CD4-positive, alpha-beta T cell treated with Interleukin-17A for 4 hours (primary cell): ENCODE measurements at regions not wholly inside any gene's neighbourhood (a gene's known extent, or its start where the extent isn't known, plus 50 kb on each side); places are given as distances from the start of the nearest gene placed in this dataset.

ENCODE experiments used
- DNase-seq: peaks from one replicate; pipeline ENCODE4 v3.0.0-alpha.2; 2020; ENCODE audit warnings: mixed read lengths

GRCh38 chr4:183763990-183764754 is 105.1 kb downstream of the TRAPPC11 start:
- no peak for DNase-seq

DNA sequence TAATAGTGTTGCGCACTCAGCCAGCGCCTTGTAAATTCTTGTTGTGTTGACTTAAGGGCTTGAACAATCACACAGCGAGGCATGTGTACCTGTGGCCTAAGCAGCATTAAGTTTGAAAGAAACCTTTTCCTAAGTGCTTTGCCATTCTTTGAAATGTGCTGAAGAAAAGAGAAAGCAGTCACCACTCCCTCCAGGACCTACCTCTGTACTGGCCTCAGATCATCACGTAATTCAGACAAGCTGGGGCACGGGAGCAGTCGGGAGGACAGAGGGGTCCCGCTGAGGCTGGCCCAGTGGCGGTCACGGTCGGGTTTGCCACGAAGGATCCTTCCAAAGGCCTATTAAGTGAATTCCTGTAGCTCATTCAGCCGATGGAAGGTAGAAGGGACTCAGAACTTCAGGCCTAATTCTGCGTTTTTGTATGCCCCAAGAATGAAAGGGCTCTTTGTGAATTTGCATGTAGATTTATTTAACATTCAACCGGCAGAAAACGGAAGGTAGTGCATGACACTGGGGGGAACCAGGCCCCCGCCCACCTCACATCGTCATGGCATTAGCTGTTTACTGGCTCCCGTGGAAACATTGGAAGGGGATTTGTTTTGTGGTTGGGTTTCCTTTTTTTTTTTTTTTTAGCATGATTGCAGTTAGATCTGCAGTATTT is 106.3 kb downstream of the TRAPPC11 start:
- no peak for DNase-seq

DNA sequence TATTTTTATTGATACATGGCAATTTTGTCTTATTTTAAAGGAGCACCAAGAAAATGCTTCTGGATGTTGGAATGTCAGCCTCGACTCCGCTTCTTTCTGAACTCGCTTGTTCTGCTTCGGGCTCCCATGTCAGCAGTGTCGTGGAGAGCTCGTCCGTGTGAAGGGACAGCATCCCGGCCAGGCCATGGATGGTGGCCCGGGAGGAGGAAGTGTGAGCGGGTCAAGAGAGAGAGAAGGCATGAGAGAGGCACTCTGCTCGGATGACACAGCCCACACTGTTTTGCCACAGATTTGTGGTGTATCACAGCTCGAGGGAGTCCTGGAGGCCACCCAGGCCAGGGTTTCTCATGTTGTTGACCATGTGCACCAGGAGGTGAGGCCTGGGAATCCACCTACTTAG is 107.0 kb downstream of the TRAPPC11 start:
- no peak for DNase-seq

DNA sequence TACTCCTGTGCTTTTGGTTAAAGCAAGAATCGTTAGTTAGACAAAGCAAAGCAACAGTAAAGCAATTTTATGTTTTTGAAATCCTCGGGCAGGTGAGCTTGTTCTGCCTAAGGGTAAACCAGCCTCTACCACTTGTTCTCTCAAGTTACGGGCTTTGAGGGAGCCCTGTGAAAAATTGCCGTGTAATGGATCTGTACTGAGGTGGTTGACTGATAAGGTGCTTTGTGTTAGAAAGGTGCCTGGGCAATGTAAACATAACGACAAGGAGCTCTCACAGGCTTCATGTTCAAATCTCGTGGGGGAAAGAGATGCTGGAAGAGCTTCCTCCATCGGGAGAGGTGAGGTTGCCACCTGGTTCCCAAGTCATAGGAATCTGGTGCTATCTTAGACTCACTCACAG is 111.8 kb downstream of the TRAPPC11 start:
- no peak for DNase-seq

- no peak for DNase-seq
These were observed 113.3 kb downstream of the TRAPPC11 start for GRCh38 chr4:183772361-183772760.

GRCh38 chr4:183773790-183774189 is 114.7 kb downstream of the TRAPPC11 start:
- DNase-seq: no peak

- DNase-seq: no peak
These were observed 121.8 kb upstream of the STOX2 start for GRCh38 chr4:183783306-183783705.

DNA sequence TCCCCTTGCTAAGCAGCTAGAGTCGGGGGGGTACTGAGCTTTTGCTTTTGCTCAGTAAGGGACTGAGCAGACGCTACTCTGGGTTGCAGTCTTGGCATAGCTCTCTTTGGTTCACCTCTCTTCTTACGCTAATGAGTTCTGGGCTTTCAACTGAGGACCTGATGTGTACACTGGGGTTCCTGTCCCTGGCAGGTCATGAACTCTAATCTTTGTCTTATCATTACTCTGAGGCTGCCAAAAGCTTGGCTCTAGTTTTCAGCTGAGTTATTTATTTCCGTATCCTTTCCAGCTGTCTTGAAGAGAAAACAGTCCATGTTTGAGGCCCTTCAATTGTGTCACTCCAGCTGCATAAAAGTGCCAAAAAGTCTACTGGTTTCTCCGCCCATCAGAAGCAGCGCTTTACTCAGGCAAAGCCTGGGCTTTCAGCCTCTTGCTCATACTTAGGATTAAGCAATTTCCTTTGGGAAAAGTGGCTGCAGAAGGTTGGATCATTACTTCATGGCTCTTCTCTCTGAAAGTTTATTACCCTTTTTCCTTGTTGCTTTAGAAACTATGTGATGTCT is 121.0 kb upstream of the STOX2 start:
- DNase-seq: no peak

DNA sequence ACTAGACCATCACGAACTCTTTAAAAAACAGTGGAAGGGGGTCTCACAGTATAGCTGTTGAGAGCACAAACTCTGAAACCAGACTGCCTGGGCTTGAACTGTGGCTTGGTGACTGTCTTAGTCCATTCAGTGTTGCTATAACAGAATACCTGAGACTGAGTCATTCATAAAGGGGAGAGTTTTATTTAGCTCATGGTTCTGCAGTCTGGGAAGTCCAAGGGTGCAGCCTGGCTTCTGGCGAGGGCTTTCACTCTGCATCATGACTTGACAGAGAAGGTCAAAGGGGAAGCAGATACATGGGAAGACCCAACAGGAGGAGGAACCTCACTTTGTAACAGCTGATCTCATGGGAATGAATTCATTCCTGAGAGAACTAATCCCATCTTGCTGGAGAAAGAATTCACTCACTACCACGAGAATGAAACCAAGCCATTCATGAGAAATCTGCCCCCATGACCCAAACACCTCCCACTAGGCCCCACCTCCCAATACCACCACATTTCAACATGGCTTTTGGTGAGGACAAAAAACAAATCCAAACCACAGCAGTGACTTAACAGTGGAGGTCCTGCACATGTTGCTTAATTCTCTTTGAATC is 116.7 kb upstream of the STOX2 start:
- no peak for DNase-seq

DNA sequence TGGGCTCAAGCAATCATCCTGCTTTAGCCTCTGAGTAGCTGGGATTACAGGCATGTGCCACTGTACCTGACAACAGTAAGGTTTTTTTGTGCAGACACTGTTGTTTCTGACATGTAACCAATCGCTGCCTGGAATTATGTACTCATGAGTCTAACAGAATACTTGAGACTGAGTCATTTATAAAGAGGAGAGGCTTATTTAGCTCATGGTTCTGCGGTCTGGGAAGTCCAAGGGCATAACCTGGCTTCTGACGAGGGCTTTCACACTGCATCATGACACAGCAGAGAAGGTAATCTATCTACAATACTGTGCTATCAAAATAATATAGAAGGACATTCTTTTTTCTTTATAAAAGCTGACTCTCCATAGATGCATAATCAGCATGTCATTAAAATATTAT is 115.5 kb upstream of the STOX2 start:
- DNase-seq: no peak

DNA sequence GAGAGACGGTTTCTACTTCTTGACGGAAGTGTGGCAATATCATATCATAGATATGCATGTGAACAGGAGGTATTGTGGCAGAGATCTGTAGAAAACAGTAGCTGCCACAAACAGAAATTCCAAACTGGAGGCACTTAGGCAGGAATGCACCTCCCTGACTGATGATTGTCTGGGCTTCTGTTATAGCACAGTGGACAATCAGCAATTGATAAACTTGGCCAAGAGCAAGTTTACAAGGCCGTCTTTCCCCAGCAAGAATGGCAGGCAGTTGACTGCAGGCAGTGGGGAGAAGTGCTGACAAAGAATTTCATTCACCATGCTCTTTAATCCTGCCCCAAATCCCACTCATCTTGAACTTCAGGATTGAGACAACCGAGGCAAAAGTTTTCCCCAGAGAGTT is 114.4 kb upstream of the STOX2 start:
- no peak for DNase-seq

DNA sequence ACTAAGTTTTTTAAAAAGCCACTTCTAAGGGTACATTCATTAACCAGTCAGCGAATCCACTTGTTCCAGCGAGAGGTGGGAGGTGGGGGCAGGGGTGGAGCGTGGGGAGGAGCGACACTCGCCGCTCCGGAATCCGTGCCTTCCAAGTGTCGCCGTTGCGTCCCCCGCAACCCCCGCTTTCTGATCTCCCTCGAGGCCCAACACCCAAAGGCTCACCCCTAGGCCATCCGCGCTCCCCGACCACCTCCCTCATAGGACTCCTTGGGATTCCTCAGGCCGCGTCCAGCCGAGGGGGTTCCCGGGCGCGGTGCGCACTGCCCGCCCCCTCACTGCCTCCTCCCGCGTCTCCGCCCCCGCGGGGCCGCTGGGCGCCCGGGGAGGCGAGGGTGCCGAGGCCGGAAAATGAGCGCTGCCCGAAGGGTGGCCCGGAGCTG is 108.1 kb upstream of the STOX2 start:
- no peak for DNase-seq

DNA sequence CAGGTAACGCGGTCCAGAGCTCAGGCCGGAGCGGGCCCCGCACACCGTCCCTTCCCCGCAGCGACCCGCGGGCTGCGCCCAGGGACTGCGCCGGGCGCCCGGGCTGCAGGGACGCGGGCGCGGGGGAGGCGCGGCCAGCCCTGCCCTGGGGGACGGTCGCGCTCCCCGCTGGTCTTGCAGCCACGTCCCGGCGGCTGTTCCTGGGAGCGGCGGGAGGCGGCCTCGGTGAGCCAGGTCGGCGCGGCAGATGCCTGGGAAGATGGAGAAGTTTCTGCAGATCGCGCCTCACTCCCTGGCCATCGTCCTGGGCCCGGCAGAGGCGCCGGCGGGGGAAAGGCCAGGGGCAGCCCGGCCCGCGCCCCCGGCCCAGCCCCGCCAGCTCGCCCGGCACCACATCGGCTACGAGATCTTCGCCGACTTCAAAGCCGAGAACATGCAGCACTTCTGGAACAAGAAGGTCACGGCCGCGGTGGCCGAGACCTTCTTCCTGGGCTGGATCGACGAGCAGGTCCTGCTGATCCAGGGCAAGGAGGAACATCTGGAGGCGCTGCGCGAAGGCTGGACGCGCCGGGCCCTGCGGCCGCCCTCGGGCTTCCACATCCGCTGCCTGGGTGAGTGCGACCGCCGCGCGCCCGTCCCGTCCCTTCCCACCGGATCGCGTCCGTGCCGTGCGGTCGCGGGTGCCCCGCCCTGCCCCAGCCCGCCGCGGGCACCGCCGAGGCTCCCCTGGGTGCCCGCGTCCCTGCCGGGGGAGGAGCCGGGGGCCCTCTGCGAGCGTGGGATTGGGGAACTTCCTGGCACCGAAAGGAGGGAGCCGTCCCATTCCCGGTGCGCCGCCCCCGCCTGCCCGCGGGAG is 107.4 kb upstream of the STOX2 start:
- no peak for DNase-seq

DNA sequence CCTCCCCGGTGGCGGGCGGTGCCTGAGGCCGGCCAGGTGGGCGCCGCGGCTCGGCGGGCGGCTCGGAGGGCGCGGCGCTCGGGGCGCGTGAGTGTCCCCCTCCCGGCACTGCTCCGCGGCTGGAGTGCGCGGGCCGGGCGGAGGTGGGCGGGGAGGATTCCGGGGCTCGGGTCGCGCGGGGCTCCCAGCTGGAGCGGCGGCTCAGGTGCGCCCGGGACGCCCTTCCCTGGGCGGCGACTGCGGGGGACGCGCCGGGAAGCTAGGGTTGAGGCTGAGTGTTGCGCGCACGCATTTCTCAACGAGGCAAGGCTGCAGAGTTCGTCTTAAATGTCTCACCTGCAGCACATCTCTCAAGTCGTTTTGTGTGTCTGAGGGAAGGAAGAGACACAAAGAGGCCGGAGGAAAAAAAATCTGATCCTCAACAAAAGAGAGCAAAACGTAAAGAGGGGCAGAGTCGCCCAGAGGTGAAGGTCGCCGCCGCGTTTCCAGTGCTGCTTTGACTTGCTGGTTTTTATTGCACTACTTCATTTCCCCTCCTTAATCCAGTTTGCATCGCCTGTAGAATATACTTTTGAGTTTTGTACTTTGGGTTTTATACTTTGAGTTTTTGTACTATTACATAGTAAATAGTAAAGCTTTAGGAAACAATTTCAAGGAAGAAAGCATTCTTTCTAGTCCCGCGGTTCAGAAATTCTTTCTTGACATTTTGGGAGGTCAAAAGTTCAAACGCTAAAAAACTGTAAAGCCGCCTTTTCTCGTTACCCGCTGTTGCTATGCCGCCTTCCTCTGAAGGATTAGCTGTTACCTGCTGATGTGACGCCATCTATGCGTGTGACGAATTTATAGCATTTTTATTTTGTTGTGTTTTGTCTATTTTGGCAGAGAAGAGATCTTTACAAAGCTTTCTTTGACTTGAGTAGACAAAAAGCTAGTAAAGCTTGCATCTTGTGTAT is 106.5 kb upstream of the STOX2 start:
- no peak for DNase-seq

DNA sequence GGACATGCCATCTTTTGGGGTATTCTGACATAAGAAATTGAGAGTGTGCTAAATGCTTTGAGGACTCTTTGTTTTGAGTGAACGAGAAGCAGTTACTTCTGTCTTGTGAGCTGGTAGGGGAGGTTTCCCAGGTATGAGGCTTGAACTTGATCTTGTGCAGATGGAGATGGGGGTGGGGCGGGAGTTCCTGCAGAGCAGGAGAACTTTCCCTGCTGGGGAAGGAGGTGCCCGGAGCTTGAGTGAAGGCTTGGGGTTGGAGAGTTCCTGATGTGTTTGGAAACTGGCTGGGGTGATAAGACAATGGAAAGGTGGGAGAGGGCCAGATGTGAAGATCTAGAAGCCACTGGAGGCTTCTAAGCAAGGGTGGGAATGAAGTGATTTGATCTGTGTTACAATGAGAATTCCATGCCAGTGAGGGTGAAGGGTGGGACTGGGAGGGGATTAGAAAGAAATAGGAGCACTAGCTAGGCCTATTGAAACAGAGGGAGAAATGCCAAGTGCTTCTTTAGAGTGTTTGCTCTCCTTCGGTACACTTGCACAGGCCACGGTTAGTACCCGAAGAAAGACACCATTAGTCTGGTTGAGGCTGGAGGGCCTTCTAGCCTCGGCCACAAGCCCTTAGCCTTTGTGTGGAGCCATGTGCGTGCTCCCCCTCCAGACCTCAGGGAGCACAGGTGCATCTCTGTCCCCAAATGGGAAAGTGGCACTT is 103.5 kb upstream of the STOX2 start:
- no peak for DNase-seq

- no peak for DNase-seq
These were observed 98.8 kb upstream of the STOX2 start for GRCh38 chr4:183806341-183806740.

GRCh38 chr4:183807420-183808096 is 97.5 kb upstream of the STOX2 start:
- no peak for DNase-seq

DNA sequence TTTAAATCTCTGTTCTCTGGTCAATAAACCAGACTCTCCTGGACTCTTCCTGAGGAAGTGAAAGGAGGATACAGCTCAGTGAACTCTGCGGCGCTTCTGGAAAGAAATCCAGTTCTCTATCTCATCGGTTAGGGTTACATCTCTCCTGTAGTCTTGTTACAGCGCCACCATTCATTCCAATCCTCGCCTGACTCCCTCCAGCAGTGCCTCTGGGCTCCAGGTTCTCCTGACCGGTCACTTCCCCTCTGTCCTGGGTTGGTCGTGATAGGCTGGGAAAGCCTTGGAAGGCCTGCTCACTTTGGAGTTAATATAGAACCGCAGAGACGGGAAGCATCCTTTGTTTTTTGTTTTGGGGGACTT is 97.0 kb upstream of the STOX2 start:
- DNase-seq: no peak

DNA sequence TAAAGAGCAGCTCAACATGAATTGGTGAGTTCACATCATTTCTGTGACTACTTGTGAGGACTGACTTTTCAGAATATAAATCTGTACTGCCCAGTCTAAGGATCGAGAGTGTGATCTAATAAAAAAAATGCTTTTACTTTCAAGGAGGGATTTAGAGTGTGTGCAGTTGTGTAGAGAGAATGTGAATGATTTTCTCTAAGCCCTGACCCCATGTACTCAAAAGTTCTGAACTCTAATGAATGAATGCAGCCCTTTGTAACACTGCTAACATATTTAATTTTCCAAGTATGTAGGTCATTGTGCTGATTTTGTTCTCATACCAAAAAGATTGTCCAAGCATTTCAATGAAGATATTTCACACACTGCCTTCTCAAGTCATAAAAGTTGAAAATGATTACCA is 92.5 kb upstream of the STOX2 start:
- no peak for DNase-seq

DNA sequence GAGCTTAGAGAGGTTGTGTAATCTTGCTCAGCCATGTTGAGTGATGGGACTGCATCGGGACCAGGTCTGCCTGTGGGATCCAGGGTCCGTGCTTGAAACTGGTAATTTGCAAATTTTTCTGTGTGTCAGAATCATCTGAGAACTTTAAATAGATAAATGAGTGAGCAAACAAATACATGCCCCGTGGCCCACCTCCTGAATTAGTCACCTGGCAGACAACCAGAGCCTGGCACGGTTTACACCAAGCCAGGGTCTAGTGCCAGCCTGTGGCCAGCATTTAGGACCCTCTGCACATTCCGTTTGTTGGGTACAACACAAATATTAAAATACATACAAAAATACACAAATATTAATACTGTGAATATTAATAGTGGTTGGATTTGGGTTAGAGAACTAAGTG is 90.6 kb upstream of the STOX2 start:
- DNase-seq: no peak

DNA sequence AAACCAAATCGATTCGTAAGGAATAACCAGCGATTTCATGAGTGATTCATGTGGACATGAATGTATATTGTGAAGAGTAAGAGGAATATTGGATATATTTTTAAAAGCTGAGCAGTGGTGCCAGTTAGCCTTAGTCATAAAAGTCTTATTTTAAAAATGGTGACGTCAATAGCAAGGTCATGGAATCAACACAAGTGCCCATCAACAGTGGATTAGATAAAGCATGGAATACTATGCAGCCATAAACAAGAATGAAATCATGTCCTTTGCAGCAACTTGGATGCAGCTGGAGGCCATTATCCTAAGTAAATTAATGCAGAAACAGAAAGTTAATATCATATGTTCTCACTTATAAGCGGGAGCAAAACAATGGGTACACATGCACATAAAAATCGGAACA is 89.0 kb upstream of the STOX2 start:
- no peak for DNase-seq
